ENCODE measurements at regions not wholly inside any gene's neighbourhood (a gene's known extent, or its start where the extent isn't known, plus 50 kb on each side); places are given as distances from the start of the nearest gene placed in this dataset.

GRCh38 chr1:195973311-195973904, 634.8 kb downstream of the KCNT2 start:
- Histone ChIP-seq H3K27me3 (ENCODE audit: insufficient read depth, low read length) (no peaks in the 10 kb centered on the region), H3K4me1 (ENCODE audit: control insufficient read depth in 1 of 2, insufficient read depth in 2 of 2, low read length in 2 of 2) (no peaks in the 10 kb centered on the region), H3K9ac (ENCODE audit: low read length) (no peak overlapping the region), H2AFZ (ENCODE audit: low read depth, low read length, poor library complexity, severe bottlenecking) (no peak overlapping the region), H3K27ac (ENCODE audit: low read depth, low read length) (no peak overlapping the region), H4K20me1 (ENCODE audit: insufficient read depth) (no peaks in the 10 kb centered on the region), H3K79me2 (ENCODE audit: insufficient read depth, low read length) (no peaks in the 10 kb centered on the region), H3K36me3 (ENCODE audit: control insufficient read depth in 1 of 2, insufficient read depth in 2 of 2, low read length in 2 of 2) (no peaks in the 10 kb centered on the region), H3K9me2 (ENCODE audit: insufficient read depth) (no peaks in the 10 kb centered on the region), H3K4me3 (replicated peaks in 1 of 2; ENCODE audit: low read depth in 1 of 2, low read length in 2 of 2) (no peak overlapping the region), H3K9me3 (ENCODE audit: control insufficient read depth in 1 of 2, insufficient read depth in 1 of 2, low read depth in 1 of 2, low read length in 2 of 2) (no peaks in the 10 kb centered on the region), H3K4me2 (ENCODE audit: low read length) (no peak overlapping the region)
- no peak for TF ChIP-seq POLR2A (IDR thresholded peaks at IDR 0.05; ENCODE audit: borderline replicate concordance, extremely low read depth, insufficient read depth, insufficient read length)
- TF ChIP-seq CEBPB (IDR thresholded peaks at IDR 0.05; ENCODE audit: low read depth), result no peak
- no peak for TF ChIP-seq ATF3 (IDR thresholded peaks at IDR 0.05)
- TF ChIP-seq REST (IDR thresholded peaks at IDR 0.05; ENCODE audit: low read depth), result no peak
- TF ChIP-seq RAD21 (IDR thresholded peaks at IDR 0.05; ENCODE audit: low read depth), result no peak
- TF ChIP-seq FOSL1 (IDR thresholded peaks at IDR 0.05; ENCODE audit: low read depth), result no peak
- no peak for TF ChIP-seq EGR1 (IDR thresholded peaks at IDR 0.05; ENCODE audit: low read depth)
- TF ChIP-seq ZBTB33 (IDR thresholded peaks at IDR 0.05; ENCODE audit: extremely low read depth, insufficient replicate concordance, low read length), result no peak
- TF ChIP-seq POLR2AphosphoS5 (IDR thresholded peaks at IDR 0.05; ENCODE audit: low read depth, low read length), result no peak
- no peak for TF ChIP-seq EZH2 (IDR thresholded peaks at IDR 0.05)
- no peak for TF ChIP-seq ZNF274 (IDR thresholded peaks at IDR 0.05; ENCODE audit: low read depth, low read length)
- ChIA-PET RAD21 (ENCODE audit: low non-redundant PET in 1 of 2, low total read pairs in 2 of 2, uncharacterized antibody in 2 of 2, unreplicated experiment in 2 of 2) (no interaction called here), POLR2A (no interaction called here), CTCF (no interaction called here)
- intact Hi-C loops (cut with micrococcal nuclease), result no loop called here
- no peak for DNase-seq (ENCODE audit: low read depth, low spot score)
- no TSS peak for BruUV-seq (replicated peaks)
- no peak for ATAC-seq

Measured in HCT116 (cell line).